ENCODE measurements at regions not wholly inside any gene's neighbourhood (a gene's known extent, or its start where the extent isn't known, plus 50 kb on each side); places are given as distances from the start of the nearest gene placed in this dataset.

GRCh38 chr12:16492820-16493797 is 112.9 kb downstream of the LMO3 start:
- no peak for DNase-seq (ENCODE audit: low spot score)
- TF ChIP-seq CTCF (IDR thresholded peaks at IDR 0.05; ENCODE audit: extremely low read depth, insufficient read depth, missing control alignments), result no peak
- in situ Hi-C loops (cut with MboI; ENCODE audit: low pct_unique_long_range_greater_than_20kb, low sequenced_read_pairs, unreplicated experiment), result no loop called here

DNA sequence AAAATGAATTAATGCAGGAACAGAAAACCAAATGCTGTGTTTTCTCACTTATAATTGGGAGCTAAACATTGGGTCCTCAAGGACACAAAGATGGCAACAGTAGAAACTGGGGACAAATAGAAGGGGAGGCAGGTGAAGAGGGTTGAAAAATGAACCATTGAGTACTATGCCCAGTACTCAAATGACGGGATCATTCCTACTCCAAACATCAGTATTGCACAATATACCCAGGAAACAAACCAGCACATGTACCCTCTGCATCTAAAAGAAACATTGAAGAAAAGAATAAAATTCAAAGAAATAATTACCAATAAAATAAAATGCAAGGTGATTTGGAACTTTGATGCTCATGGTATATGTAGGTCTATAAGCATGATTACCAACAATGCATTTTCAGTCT is 110.8 kb downstream of the LMO3 start:
- no peak for TF ChIP-seq CTCF (IDR thresholded peaks at IDR 0.05; ENCODE audit: extremely low read depth, insufficient read depth, missing control alignments)
- in situ Hi-C loops (cut with MboI; ENCODE audit: low pct_unique_long_range_greater_than_20kb, low sequenced_read_pairs, unreplicated experiment), result no loop called here
- no peak for DNase-seq (ENCODE audit: low spot score)

All from GM13977 (cell line).